CMK (cell line): ENCODE measurements at regions not wholly inside any gene's neighbourhood (a gene's known extent, or its start where the extent isn't known, plus 50 kb on each side); places are given as distances from the start of the nearest gene placed in this dataset.
"Not testable (repeated sequence)": the region's sequence is repeated elsewhere in the genome, so short reads cannot be mapped to it uniquely, and the experiment has no call there.

Experiments used
- DNase-seq: peaks from one replicate; pipeline ENCODE4 v3.0.0-alpha.2; 2010; ENCODE audit warnings: low read depth

- DNase-seq, result no peak
Observed at GRCh38 chr16:66050991-66051390, 315.5 kb upstream of the CDH5 start.

GRCh38 chr16:66049865-66050264, 316.6 kb upstream of the CDH5 start:
- DNase-seq, result no peak

GRCh38 chr16:66045626-66046025, 320.9 kb upstream of the CDH5 start:
- no peak for DNase-seq

- DNase-seq, result no peak
Observed at GRCh38 chr16:66044556-66044955, 321.9 kb upstream of the CDH5 start.

GRCh38 chr16:66044089-66044488, 322.4 kb upstream of the CDH5 start:
- no peak for DNase-seq

GRCh38 chr16:66043326-66043725, 323.2 kb upstream of the CDH5 start:
- no peak for DNase-seq

- DNase-seq, result no peak
Observed at GRCh38 chr16:66042341-66042740, 324.1 kb upstream of the CDH5 start.

- DNase-seq, result no peak
Observed at GRCh38 chr16:66041907-66042306, 324.6 kb upstream of the CDH5 start.

GRCh38 chr16:66039793-66040192, 326.7 kb upstream of the CDH5 start:
- DNase-seq, result no peak

- no peak for DNase-seq
Observed at GRCh38 chr16:66036793-66037715, 329.4 kb upstream of the CDH5 start.

GRCh38 chr16:66036184-66036583, 330.3 kb upstream of the CDH5 start:
- no peak for DNase-seq

- no peak for DNase-seq
Observed at GRCh38 chr16:66035096-66035495, 331.4 kb upstream of the CDH5 start.

- no peak for DNase-seq
Observed at GRCh38 chr16:66032841-66033240, 333.6 kb upstream of the CDH5 start.

GRCh38 chr16:66030036-66030435, 336.5 kb upstream of the CDH5 start:
- DNase-seq, result no peak

GRCh38 chr16:66028510-66029216, 337.8 kb upstream of the CDH5 start:
- no peak for DNase-seq

GRCh38 chr16:66026787-66027330, 339.6 kb upstream of the CDH5 start:
- DNase-seq, result no peak

- no peak for DNase-seq
Observed at GRCh38 chr16:66026211-66026610, 340.3 kb upstream of the CDH5 start.

GRCh38 chr16:66025751-66026150, 340.7 kb upstream of the CDH5 start:
- no peak for DNase-seq

- not testable (repeated sequence) for DNase-seq
Observed at GRCh38 chr16:66024567-66024966, 341.9 kb upstream of the CDH5 start.

- no peak for DNase-seq
Observed at GRCh38 chr16:66023481-66023880, 343.0 kb upstream of the CDH5 start.

GRCh38 chr16:66020642-66021041, 345.8 kb upstream of the CDH5 start:
- no peak for DNase-seq

- no peak for DNase-seq
Observed at GRCh38 chr16:66020046-66020445, 346.4 kb upstream of the CDH5 start.

- DNase-seq, result not testable (repeated sequence)
Observed at GRCh38 chr16:66019502-66019901, 347.0 kb upstream of the CDH5 start.
